ENCODE measurements at regions not wholly inside any gene's neighbourhood (a gene's known extent, or its start where the extent isn't known, plus 50 kb on each side); places are given as distances from the start of the nearest gene placed in this dataset.

GRCh38 chr5:97267767-97268166, 84.7 kb upstream of the RIOK2 start:
- no peak for TF ChIP-seq CTCF (IDR thresholded peaks at IDR 0.05; ENCODE audit: poor library complexity, severe bottlenecking)
- TF ChIP-seq POLR2AphosphoS5 (IDR thresholded peaks at IDR 0.05): no peak
- TF ChIP-seq MXI1 (conservative IDR thresholded peaks at IDR 0.05; ENCODE audit: poor library complexity, severe bottlenecking): no peak
- no peak for TF ChIP-seq EZH2 (IDR thresholded peaks at IDR 0.05; ENCODE audit: borderline replicate concordance, insufficient read depth, low read length, poor library complexity, severe bottlenecking)
